ENCODE measurements at regions not wholly inside any gene's neighbourhood (a gene's known extent, or its start where the extent isn't known, plus 50 kb on each side); places are given as distances from the start of the nearest gene placed in this dataset.
"Not testable (repeated sequence)": the region's sequence is repeated elsewhere in the genome, so short reads cannot be mapped to it uniquely, and the experiment has no call there.

DNA sequence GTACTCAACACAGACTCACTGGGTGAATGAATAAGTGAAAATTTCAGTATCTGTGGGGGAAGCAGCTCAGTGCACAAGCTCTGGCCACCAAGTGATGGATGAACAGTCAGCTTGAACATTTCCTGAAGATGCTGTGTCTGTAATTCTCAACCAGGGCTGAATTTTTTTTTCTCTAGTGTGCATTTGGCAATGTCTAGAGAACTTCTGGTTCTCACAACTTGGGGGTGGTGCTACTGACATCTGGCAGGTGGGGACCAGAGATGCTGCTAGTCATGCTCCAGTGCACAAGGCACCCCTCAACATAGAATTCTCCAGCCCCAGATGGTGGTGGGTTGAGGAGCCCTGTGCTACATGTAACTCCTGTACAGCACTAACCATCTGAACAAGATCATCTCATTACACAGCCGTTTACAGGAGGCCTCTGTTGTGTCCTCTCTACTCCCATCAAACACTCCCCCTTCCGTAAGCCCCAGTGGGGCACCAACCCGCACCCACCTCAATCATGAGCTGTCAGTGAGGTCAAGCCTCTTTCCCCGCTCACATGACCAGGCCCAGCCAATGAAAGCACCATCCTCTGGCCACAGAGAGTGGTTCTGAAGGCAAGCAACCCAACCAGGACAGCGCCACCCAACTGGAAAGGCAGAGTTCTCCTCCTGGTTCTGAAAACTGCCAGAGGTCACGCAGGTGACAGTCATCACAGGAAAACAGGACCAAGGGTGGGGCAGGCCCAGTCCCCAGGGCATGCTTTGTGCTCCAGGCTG is 103.9 kb upstream of the PMEPA1 start (continued):
- TF ChIP-seq, protein P1, sequence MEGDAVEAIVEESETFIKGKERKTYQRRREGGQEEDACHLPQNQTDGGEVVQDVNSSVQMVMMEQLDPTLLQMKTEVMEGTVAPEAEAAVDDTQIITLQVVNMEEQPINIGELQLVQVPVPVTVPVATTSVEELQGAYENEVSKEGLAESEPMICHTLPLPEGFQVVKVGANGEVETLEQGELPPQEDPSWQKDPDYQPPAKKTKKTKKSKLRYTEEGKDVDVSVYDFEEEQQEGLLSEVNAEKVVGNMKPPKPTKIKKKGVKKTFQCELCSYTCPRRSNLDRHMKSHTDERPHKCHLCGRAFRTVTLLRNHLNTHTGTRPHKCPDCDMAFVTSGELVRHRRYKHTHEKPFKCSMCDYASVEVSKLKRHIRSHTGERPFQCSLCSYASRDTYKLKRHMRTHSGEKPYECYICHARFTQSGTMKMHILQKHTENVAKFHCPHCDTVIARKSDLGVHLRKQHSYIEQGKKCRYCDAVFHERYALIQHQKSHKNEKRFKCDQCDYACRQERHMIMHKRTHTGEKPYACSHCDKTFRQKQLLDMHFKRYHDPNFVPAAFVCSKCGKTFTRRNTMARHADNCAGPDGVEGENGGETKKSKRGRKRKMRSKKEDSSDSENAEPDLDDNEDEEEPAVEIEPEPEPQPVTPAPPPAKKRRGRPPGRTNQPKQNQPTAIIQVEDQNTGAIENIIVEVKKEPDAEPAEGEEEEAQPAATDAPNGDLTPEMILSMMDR (conservative IDR thresholded peaks at IDR 0.05; ENCODE audit: low read depth in 2 of 2): no peak
- no peak for TF ChIP-seq JUNB (IDR thresholded peaks at IDR 0.05; ENCODE audit: unreplicated experiment)

DNA sequence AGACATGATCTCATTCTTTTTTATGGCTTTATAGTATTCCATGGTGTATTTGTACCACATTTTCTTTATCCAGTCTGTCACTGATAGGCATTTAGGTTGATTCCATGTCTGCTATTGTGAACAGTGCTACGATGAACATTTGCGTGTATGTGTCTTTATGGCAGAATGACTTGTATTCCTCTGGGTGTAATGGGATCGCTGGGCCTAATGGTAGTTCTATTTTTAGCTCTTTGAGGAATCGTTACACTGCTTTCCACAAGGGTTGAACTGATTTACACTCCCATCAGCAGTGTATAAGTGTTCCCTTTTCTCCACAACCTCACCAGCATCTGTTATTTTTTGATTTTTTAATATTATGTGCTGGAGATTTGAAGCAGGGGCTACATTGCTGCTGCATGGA is 102.8 kb upstream of the PMEPA1 start:
- not testable (repeated sequence) for H3K79me2 ChIP-seq (replicated peaks; ENCODE audit: insufficient read depth); DNase-seq (ENCODE audit: low spot score); H4K20me1 ChIP-seq (replicated peaks; ENCODE audit: insufficient read depth); H3K4me3 Mint-ChIP-seq; H3K4me2 ChIP-seq; H3K9me3 Mint-ChIP-seq; H2AFZ ChIP-seq; H3K36me3 Mint-ChIP-seq (ENCODE audit: low read depth); H3K36me3 ChIP-seq (ENCODE audit: insufficient read depth); H3K4me3 ChIP-seq; H3K9me2 ChIP-seq (ENCODE audit: insufficient read depth); H3K4me1 ChIP-seq (ENCODE audit: insufficient read depth); H3K27me3 ChIP-seq (ENCODE audit: insufficient read depth); H3F3A ChIP-seq (replicated peaks; ENCODE audit: low read depth); ATAC-seq; H3K27ac ChIP-seq (ENCODE audit: low read depth); H3K27ac Mint-ChIP-seq
- H3K27me3 Mint-ChIP-seq (ENCODE audit: insufficient read depth, low read depth, poor library complexity): peaks cover 15% of the 10 kb centered on the region
- peaks cover 22% of the 10 kb centered on the region for H3K4me1 Mint-ChIP-seq

DNA sequence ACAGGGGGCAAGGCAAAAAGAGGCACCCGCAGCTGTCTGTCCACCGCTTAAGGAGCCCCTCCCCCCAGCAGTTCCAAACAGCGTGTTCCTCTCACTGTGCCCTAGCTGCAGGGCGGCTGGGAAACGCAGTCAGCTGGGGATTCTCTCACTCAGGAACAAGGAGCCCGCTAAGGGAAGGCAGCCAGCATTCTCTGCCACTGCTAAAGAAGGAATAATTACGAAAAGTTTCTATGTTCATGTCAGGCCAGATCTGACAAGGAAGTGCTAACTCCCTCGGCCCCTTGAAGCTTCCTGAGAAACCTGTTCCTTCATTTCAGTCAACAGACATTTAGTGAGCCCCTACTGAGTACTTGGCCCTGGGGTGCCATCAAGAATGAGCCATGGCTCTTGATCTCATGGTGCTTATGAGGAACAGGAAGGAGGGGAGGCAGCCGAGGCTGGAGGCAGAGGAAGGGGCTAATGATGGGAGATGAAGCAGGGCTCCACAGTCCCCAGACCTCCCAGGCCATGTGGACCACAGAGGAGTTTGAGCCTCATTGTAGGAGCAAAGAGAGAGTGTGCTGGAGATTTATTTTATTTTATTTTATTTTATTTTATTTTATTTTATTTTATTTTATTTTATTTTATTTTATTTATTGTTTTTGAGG is 101.7 kb upstream of the PMEPA1 start:
- DNase-seq (ENCODE audit: low spot score): peak; percentile 47
- Histone ChIP-seq H3K79me2 (replicated peaks; ENCODE audit: insufficient read depth) (no peaks in the 10 kb centered on the region), H3F3A (replicated peaks; ENCODE audit: low read depth) (no peaks in the 10 kb centered on the region)

More for the DNA sequence above, 101.7 kb upstream of the PMEPA1 start:
- H3K9me3 Mint-ChIP-seq: peaks cover 5% of the 10 kb centered on the region
- peaks cover 22% of the 10 kb centered on the region for H3K4me1 Mint-ChIP-seq
- peak; percentile 75 for ATAC-seq
- no peak overlapping the region for H3K4me3 Mint-ChIP-seq
- no peak overlapping the region for H3K27ac ChIP-seq (ENCODE audit: low read depth)
- H3K36me3 ChIP-seq (ENCODE audit: insufficient read depth): no peaks in the 10 kb centered on the region
- peaks cover 15% of the 10 kb centered on the region for H3K27me3 Mint-ChIP-seq (ENCODE audit: insufficient read depth, low read depth, poor library complexity)
- H3K27me3 ChIP-seq (ENCODE audit: insufficient read depth): no peaks in the 10 kb centered on the region
- TF ChIP-seq POLR2AphosphoS5 (IDR thresholded peaks at IDR 0.05; ENCODE audit: low read depth) (no peak), EZH2 (IDR thresholded peaks at IDR 0.05; ENCODE audit: low read depth, unreplicated experiment) (no peak), EZH2phosphoT487 (IDR thresholded peaks at IDR 0.05; ENCODE audit: unreplicated experiment) (no peak), ZNF331 (CRISPR knock-in tag; IDR thresholded peaks at IDR 0.05; ENCODE audit: low read depth) (no peak), JUNB (IDR thresholded peaks at IDR 0.05; ENCODE audit: unreplicated experiment) (no peak), NANOG (IDR thresholded peaks at IDR 0.05; ENCODE audit: borderline replicate concordance) (no peak)
- TF ChIP-seq, protein P2, sequence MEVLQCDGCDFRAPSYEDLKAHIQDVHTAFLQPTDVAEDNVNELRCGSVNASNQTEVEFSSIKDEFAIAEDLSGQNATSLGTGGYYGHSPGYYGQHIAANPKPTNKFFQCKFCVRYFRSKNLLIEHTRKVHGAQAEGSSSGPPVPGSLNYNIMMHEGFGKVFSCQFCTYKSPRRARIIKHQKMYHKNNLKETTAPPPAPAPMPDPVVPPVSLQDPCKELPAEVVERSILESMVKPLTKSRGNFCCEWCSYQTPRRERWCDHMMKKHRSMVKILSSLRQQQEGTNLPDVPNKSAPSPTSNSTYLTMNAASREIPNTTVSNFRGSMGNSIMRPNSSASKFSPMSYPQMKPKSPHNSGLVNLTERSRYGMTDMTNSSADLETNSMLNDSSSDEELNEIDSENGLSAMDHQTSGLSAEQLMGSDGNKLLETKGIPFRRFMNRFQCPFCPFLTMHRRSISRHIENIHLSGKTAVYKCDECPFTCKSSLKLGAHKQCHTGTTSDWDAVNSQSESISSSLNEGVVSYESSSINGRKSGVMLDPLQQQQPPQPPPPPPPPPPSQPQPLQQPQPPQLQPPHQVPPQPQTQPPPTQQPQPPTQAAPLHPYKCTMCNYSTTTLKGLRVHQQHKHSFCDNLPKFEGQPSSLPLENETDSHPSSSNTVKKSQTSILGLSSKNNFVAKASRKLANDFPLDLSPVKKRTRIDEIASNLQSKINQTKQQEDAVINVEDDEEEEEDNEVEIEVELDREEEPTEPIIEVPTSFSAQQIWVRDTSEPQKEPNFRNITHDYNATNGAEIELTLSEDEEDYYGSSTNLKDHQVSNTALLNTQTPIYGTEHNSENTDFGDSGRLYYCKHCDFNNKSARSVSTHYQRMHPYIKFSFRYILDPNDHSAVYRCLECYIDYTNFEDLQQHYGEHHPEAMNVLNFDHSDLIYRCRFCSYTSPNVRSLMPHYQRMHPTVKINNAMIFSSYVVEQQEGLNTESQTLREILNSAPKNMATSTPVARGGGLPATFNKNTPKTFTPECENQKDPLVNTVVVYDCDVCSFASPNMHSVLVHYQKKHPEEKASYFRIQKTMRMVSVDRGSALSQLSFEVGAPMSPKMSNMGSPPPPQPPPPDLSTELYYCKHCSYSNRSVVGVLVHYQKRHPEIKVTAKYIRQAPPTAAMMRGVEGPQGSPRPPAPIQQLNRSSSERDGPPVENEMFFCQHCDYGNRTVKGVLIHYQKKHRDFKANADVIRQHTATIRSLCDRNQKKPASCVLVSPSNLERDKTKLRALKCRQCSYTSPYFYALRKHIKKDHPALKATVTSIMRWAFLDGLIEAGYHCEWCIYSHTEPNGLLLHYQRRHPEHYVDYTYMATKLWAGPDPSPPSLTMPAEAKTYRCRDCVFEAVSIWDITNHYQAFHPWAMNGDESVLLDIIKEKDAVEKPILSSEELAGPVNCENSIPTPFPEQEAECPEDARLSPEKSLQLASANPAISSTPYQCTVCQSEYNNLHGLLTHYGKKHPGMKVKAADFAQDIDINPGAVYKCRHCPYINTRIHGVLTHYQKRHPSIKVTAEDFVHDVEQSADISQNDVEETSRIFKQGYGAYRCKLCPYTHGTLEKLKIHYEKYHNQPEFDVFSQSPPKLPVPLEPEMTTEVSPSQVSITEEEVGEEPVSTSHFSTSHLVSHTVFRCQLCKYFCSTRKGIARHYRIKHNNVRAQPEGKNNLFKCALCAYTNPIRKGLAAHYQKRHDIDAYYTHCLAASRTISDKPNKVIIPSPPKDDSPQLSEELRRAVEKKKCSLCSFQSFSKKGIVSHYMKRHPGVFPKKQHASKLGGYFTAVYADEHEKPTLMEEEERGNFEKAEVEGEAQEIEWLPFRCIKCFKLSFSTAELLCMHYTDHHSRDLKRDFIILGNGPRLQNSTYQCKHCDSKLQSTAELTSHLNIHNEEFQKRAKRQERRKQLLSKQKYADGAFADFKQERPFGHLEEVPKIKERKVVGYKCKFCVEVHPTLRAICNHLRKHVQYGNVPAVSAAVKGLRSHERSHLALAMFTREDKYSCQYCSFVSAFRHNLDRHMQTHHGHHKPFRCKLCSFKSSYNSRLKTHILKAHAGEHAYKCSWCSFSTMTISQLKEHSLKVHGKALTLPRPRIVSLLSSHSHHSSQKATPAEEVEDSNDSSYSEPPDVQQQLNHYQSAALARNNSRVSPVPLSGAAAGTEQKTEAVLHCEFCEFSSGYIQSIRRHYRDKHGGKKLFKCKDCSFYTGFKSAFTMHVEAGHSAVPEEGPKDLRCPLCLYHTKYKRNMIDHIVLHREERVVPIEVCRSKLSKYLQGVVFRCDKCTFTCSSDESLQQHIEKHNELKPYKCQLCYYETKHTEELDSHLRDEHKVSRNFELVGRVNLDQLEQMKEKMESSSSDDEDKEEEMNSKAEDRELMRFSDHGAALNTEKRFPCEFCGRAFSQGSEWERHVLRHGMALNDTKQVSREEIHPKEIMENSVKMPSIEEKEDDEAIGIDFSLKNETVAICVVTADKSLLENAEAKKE (CRISPR knock-in tag; IDR thresholded peaks at IDR 0.05): no peak
- H3K27ac Mint-ChIP-seq: peak overlapping the region; percentile 53; the same call in 1 of the 2 replicates
- no peak overlapping the region for H3K4me3 ChIP-seq
- no peaks in the 10 kb centered on the region for H3K36me3 Mint-ChIP-seq (ENCODE audit: low read depth)
- H4K20me1 ChIP-seq (replicated peaks; ENCODE audit: insufficient read depth): no peaks in the 10 kb centered on the region
- peak overlapping the region; percentile 91 for H2AFZ ChIP-seq
- H3K9me2 ChIP-seq (ENCODE audit: insufficient read depth): no peaks in the 10 kb centered on the region; the same call in 1 of the 2 replicates
- peaks cover 10% of the 10 kb centered on the region; the same call in 1 of the 2 replicates for H3K4me1 ChIP-seq (ENCODE audit: insufficient read depth)
- H3K4me2 ChIP-seq: no peak overlapping the region; the same call in 1 of the 2 replicates
